ENCODE measurements at regions not wholly inside any gene's neighbourhood (a gene's known extent, or its start where the extent isn't known, plus 50 kb on each side); places are given as distances from the start of the nearest gene placed in this dataset.

DNA sequence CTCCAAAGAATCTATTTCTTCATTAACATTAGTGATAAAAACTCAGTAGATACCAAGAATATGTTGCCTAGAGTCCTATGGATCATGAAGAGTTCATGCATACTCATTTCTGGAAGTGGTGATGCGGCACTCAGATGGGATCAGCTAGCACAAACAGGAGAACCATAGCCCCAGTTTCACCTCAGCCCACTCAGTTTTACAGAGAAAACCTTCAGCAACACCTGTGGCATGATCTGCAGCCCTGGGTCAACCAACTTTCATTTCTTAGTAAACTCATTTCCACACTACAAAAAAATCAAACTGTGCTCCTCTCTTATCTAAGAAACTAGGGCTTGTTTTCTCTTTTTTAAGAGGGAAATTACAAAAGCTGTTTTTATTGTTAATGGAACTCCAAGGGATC lies 569.4 kb downstream of the CCDC85A start:
- no peaks in the 10 kb centered on the region for H3F3A ChIP-seq (ENCODE audit: low read depth)
- TF ChIP-seq EZH2phosphoT487 (IDR thresholded peaks at IDR 0.05) = no peak
- H3K4me3 ChIP-seq = no peak overlapping the region
- H4K20me1 ChIP-seq (ENCODE audit: low read depth) = no peaks in the 10 kb centered on the region
- no peak overlapping the region for H3K27ac ChIP-seq
- H3K4me2 ChIP-seq = no peak overlapping the region
- Mint-ChIP-seq H3K4me1 (no peaks in the 10 kb centered on the region), H3K9me3 (no peaks in the 10 kb centered on the region), H3K27ac (no peak overlapping the region), H3K4me3 (no peak overlapping the region), H3K27me3 (ENCODE audit: insufficient read depth, low read depth) (no peaks in the 10 kb centered on the region), H3K36me3 (no peaks in the 10 kb centered on the region)
- no peaks in the 10 kb centered on the region for H3K36me3 ChIP-seq
- no peaks in the 10 kb centered on the region for H3K9me3 ChIP-seq (ENCODE audit: low read depth)
- H3K27me3 ChIP-seq = peaks cover under 1% of the 10 kb centered on the region
- no peak overlapping the region for H2AFZ ChIP-seq (replicated peaks)
- no peaks in the 10 kb centered on the region for H3K4me1 ChIP-seq
- H3K9ac ChIP-seq = no peak overlapping the region
- no peaks in the 10 kb centered on the region for H3K79me2 ChIP-seq (ENCODE audit: low read depth)
- DNase-seq (ENCODE audit: low spot score) = no peak

DNA sequence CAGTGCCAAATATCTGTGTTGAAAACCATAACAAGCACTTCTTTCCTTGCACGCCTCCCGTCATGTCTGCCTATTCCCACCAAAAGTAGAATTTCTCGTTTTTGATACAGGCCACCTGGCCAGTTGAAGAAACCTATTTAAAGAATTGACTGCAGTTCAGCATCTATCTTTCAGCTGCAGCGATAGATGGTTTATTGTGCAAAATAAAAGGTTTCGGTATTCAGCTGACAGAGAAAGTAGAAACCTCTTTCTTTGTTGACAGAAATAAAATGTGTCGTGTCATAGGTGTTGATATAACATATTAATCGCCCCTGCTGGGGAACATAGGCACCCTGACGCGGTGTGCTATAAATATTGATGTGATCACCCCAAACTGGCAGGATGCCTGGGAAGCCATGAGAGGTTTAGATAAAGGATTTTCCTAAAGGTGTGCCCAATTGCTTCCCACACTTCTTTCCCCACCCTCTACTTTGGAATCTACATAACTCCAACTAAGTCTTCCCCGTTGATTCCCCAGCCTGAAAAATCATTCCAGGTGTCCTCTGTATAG lies 570.4 kb downstream of the CCDC85A start:
- H3K27ac ChIP-seq = no peak overlapping the region
- H3K4me1 Mint-ChIP-seq = no peaks in the 10 kb centered on the region
- H3K4me2 ChIP-seq = no peak overlapping the region
- H4K20me1 ChIP-seq (ENCODE audit: low read depth) = no peaks in the 10 kb centered on the region
- no peaks in the 10 kb centered on the region for H3K4me1 ChIP-seq
- H3K9me3 ChIP-seq (ENCODE audit: low read depth) = no peaks in the 10 kb centered on the region
- H3K36me3 Mint-ChIP-seq = no peaks in the 10 kb centered on the region
- no peaks in the 10 kb centered on the region for H3K36me3 ChIP-seq
- H3K79me2 ChIP-seq (ENCODE audit: low read depth) = no peaks in the 10 kb centered on the region
- no peaks in the 10 kb centered on the region for H3F3A ChIP-seq (ENCODE audit: low read depth)
- TF ChIP-seq EZH2phosphoT487 (IDR thresholded peaks at IDR 0.05) = no peak
- TF ChIP-seq EZH2 (IDR thresholded peaks at IDR 0.05) = no peak
- TF ChIP-seq, protein P1, sequence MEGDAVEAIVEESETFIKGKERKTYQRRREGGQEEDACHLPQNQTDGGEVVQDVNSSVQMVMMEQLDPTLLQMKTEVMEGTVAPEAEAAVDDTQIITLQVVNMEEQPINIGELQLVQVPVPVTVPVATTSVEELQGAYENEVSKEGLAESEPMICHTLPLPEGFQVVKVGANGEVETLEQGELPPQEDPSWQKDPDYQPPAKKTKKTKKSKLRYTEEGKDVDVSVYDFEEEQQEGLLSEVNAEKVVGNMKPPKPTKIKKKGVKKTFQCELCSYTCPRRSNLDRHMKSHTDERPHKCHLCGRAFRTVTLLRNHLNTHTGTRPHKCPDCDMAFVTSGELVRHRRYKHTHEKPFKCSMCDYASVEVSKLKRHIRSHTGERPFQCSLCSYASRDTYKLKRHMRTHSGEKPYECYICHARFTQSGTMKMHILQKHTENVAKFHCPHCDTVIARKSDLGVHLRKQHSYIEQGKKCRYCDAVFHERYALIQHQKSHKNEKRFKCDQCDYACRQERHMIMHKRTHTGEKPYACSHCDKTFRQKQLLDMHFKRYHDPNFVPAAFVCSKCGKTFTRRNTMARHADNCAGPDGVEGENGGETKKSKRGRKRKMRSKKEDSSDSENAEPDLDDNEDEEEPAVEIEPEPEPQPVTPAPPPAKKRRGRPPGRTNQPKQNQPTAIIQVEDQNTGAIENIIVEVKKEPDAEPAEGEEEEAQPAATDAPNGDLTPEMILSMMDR (IDR thresholded peaks at IDR 0.05) = no peak
- no peak overlapping the region for H3K9ac ChIP-seq
- H3K9me3 Mint-ChIP-seq = no peaks in the 10 kb centered on the region
- no peak overlapping the region for H3K4me3 ChIP-seq
- DNase-seq (ENCODE audit: low spot score) = no peak
- no peaks in the 10 kb centered on the region for H3K27me3 Mint-ChIP-seq (ENCODE audit: insufficient read depth, low read depth)
- H3K4me3 Mint-ChIP-seq = no peak overlapping the region
- no peak overlapping the region for H3K27ac Mint-ChIP-seq
- no peak overlapping the region for H2AFZ ChIP-seq (replicated peaks)
- H3K27me3 ChIP-seq = no peaks in the 10 kb centered on the region

DNA sequence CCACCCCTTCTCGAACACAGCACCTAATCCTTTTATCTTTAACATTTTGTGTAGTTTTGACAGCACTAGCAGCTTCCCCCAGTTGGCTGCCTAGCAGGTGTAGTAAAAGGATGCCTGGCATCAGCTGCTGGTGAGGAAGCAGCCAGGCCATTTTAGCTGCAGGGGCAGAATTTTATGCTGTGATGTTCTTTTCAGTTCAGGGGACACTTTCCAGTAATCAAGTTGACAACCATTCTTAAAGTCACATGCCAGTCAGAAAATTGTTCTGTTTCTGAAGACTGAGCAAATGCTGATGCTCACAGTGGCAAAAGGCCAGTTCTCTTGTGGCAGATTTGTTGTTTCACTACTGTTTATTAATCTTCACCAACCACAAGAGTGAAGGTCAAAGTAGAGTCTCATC lies 570.8 kb downstream of the CCDC85A start:
- Mint-ChIP-seq H3K4me3 (no peak overlapping the region), H3K36me3 (no peaks in the 10 kb centered on the region), H3K27ac (no peak overlapping the region), H3K27me3 (ENCODE audit: insufficient read depth, low read depth) (no peaks in the 10 kb centered on the region), H3K4me1 (no peaks in the 10 kb centered on the region), H3K9me3 (no peaks in the 10 kb centered on the region)
- Histone ChIP-seq H3K36me3 (no peaks in the 10 kb centered on the region), H3K4me3 (no peak overlapping the region), H2AFZ (replicated peaks) (no peak overlapping the region), H3K9me3 (ENCODE audit: low read depth) (no peaks in the 10 kb centered on the region), H3K9ac (no peak overlapping the region), H3K4me1 (no peaks in the 10 kb centered on the region), H3K79me2 (ENCODE audit: low read depth) (no peaks in the 10 kb centered on the region), H3K27me3 (no peaks in the 10 kb centered on the region), H3K27ac (no peak overlapping the region), H3K4me2 (no peak overlapping the region), H3F3A (ENCODE audit: low read depth) (no peaks in the 10 kb centered on the region), H4K20me1 (ENCODE audit: low read depth) (no peaks in the 10 kb centered on the region)
- DNase-seq (ENCODE audit: low spot score) = no peak
- no peak for TF ChIP-seq EZH2 (IDR thresholded peaks at IDR 0.05)
- TF ChIP-seq, protein P1 (IDR thresholded peaks at IDR 0.05) = no peak
- no peak for TF ChIP-seq EZH2phosphoT487 (IDR thresholded peaks at IDR 0.05)

DNA sequence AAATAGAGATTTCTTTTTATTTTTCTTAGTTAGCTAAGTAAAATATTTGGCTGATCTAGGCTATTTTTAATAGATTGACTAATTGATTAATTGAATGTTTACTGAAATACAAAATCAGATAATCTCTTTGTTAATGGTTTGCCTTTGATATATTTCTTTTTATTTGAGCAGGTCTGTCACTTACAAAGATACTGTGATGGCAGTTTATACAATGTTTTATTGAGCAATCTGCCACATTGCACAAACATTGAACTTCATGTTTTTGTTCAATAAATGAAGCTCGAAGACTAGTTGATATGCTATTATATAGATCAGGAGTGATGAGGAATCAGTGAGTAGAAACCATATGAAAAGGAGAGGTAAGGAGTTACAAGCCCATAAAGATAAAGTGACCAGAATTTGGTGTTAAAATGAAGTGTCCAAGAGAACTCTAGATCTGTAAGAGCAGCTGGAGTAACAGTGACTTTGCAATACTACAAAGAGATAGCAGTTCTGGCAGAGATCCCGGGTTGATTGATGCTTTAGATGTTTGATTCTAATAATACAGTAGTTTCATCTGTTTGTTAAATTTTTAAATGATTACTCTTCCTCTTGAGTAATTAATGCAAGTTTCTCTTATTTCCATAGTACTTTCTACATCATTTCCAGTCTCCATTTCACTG lies 574.2 kb downstream of the CCDC85A start:
- Histone ChIP-seq H3F3A (ENCODE audit: low read depth) (no peaks in the 10 kb centered on the region), H3K79me2 (ENCODE audit: low read depth) (no peaks in the 10 kb centered on the region), H4K20me1 (ENCODE audit: low read depth) (no peaks in the 10 kb centered on the region), H2AFZ (replicated peaks) (no peak overlapping the region), H3K9me3 (ENCODE audit: low read depth) (no peaks in the 10 kb centered on the region), H3K4me2 (no peak overlapping the region), H3K27me3 (no peaks in the 10 kb centered on the region), H3K4me1 (no peaks in the 10 kb centered on the region), H3K4me3 (no peak overlapping the region), H3K36me3 (no peaks in the 10 kb centered on the region), H3K27ac (no peak overlapping the region), H3K9ac (no peak overlapping the region)
- Mint-ChIP-seq H3K4me1 (no peaks in the 10 kb centered on the region), H3K27ac (no peak overlapping the region), H3K4me3 (no peak overlapping the region), H3K27me3 (ENCODE audit: insufficient read depth, low read depth) (no peaks in the 10 kb centered on the region), H3K9me3 (peaks cover 4% of the 10 kb centered on the region), H3K36me3 (no peaks in the 10 kb centered on the region)
- TF ChIP-seq, protein P1 (IDR thresholded peaks at IDR 0.05) = no peak
- TF ChIP-seq EZH2 (IDR thresholded peaks at IDR 0.05) = no peak
- no peak for TF ChIP-seq EZH2phosphoT487 (IDR thresholded peaks at IDR 0.05)
- DNase-seq (ENCODE audit: low spot score) = no peak
